ENCODE measurements at regions not wholly inside any gene's neighbourhood (a gene's known extent, or its start where the extent isn't known, plus 50 kb on each side); places are given as distances from the start of the nearest gene placed in this dataset.

DNA sequence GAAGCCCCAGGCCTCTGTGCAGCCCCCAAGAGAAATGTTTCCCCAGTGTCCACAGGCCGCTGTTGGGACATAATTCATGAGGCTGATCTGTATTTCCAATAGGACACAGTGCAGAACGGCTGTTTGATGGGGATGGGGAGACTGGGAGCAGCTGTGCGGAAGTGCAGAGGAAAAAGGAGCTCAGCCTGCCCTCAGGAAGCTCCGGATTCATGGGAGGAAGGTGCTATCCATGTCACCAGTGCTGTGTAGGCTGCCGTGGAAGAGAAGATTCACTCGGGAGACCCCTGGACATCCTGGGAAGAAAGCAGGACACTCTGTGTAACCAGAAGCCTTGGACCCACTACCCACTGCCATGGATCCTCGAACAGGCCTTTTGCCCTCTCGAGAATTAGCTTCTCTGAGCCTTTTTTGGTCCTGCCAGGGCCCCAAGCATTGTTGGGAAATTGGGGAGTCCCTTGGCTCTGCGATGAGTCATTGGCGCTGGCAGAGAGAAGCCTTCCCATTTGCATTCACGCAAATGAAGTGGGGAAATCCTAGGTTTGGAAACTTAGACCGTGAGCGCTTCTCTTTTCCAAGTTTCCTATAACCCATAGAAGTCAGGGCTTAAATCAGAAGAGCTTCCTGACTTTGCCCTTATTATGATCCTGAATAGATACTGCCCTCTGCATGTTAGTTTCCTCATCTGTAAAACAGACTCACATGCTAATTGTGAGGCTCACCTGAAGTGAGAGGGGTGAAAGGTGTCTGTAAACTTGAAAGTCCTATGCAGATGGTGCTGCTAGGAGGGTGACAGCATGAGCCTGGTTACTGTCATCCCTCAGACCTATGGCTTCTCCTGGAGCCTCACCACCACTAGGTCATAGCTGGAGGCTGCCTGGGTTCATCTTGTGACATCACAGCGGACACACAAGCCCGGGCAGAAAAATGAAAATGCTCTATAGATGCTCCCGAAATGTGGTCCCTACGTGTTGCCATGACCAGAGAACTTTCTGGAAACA lies 229.2 kb upstream of the B3GAT1 start:
- TF ChIP-seq, protein P1, sequence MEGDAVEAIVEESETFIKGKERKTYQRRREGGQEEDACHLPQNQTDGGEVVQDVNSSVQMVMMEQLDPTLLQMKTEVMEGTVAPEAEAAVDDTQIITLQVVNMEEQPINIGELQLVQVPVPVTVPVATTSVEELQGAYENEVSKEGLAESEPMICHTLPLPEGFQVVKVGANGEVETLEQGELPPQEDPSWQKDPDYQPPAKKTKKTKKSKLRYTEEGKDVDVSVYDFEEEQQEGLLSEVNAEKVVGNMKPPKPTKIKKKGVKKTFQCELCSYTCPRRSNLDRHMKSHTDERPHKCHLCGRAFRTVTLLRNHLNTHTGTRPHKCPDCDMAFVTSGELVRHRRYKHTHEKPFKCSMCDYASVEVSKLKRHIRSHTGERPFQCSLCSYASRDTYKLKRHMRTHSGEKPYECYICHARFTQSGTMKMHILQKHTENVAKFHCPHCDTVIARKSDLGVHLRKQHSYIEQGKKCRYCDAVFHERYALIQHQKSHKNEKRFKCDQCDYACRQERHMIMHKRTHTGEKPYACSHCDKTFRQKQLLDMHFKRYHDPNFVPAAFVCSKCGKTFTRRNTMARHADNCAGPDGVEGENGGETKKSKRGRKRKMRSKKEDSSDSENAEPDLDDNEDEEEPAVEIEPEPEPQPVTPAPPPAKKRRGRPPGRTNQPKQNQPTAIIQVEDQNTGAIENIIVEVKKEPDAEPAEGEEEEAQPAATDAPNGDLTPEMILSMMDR (IDR thresholded peaks at IDR 0.05; ENCODE audit: extremely low read depth, insufficient read depth, missing control alignments) = no peak
- DNase-seq (ENCODE audit: low spot score) = no peak
- in situ Hi-C loops (cut with MboI; ENCODE audit: low pct_unique_long_range_greater_than_20kb, low sequenced_read_pairs, unreplicated experiment) = no loop called here

DNA sequence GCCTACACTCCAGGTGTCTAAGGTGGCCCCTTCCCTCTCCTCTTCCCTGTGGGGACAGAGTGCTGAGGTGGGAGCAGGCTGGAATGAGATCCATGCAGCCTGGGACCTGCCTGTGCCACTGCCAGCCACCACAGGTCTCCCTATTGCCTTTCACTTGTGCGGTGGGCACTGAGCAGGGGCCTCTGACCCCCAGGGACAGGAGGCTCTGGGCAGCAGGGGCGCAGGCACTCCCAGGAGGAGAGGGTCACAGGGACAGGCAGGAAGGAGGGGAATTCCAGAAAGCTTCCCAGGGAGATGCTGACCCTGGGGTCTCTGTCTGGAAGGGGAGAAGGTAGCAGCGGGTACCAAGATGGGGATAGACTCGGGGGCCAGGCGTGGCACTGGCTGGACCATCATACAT lies 228.5 kb upstream of the B3GAT1 start:
- no peak for DNase-seq (ENCODE audit: low spot score)
- in situ Hi-C loops (cut with MboI; ENCODE audit: low pct_unique_long_range_greater_than_20kb, low sequenced_read_pairs, unreplicated experiment) = no loop called here
- TF ChIP-seq, protein P1 (IDR thresholded peaks at IDR 0.05; ENCODE audit: extremely low read depth, insufficient read depth, missing control alignments) = no peak

DNA sequence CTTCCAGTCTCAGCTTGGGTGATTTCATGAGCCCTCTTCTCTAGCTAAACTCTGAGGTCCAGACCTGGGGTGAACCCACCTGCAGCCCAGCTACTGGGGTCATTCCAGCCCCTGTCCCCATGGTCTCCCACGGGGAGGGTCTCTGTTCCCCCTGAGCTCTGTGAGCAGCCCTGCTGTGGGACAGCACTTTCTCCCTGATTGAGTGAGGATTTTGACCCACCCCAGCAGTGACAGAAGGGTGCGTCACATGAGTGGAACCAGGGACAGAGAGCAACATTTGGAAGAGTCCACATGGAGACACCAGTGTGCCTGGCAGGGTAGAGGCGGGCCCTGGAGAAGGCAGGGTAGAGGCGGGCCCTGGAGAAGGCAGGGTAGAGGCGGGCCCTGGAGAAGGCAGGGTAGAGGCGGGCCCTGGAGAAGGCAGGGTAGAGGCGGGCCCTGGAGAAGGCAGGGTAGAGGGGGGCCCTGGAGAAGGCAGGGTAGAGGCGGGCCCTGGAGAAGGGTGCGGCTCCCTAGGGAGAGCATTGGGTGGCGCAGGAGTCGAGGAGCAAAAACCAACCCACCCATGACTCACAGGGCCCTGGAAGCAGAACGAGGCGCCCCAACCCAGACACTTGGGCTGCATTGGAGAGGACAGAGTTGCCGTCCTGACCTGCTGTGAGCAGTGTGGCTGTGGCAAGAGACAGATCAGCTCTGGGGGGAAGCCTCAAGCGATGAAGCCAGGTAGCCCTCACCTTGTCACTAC lies 227.7 kb upstream of the B3GAT1 start:
- TF ChIP-seq, protein P1 (IDR thresholded peaks at IDR 0.05; ENCODE audit: extremely low read depth, insufficient read depth, missing control alignments) = no peak
- in situ Hi-C loops (cut with MboI; ENCODE audit: low pct_unique_long_range_greater_than_20kb, low sequenced_read_pairs, unreplicated experiment) = no loop called here
- DNase-seq (ENCODE audit: low spot score) = no peak

DNA sequence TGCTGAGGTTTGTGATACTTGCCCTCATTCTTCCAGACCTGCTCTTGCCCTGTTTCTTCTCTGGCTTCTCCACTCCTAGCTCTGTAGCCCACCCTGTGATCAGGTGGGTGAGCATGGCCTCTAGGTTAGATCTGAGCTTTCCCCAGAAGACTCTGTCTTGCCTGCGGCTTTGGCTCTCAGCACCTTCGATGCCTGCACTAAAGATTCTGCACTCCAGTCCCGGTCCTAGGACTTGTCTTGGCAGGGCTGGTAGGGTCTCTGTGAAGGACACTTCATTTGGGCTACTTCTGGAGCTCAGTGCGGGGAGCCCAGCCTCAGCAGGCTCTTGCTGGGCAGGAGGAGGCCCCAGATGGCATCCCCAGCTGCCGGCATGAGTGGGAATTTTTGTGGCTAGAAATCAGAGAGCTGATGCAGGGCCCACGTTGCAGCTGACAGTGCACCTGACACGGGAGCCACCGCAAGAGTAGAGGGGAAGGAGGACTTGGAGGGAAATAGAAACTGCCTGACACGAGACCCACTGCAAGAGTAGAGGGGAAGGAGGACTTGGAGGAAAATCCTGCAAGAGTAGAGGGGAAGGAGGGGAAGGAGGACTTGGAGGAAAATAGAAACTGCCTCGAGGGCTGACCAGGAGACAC lies 226.9 kb upstream of the B3GAT1 start:
- DNase-seq (ENCODE audit: low spot score) = no peak

DNA sequence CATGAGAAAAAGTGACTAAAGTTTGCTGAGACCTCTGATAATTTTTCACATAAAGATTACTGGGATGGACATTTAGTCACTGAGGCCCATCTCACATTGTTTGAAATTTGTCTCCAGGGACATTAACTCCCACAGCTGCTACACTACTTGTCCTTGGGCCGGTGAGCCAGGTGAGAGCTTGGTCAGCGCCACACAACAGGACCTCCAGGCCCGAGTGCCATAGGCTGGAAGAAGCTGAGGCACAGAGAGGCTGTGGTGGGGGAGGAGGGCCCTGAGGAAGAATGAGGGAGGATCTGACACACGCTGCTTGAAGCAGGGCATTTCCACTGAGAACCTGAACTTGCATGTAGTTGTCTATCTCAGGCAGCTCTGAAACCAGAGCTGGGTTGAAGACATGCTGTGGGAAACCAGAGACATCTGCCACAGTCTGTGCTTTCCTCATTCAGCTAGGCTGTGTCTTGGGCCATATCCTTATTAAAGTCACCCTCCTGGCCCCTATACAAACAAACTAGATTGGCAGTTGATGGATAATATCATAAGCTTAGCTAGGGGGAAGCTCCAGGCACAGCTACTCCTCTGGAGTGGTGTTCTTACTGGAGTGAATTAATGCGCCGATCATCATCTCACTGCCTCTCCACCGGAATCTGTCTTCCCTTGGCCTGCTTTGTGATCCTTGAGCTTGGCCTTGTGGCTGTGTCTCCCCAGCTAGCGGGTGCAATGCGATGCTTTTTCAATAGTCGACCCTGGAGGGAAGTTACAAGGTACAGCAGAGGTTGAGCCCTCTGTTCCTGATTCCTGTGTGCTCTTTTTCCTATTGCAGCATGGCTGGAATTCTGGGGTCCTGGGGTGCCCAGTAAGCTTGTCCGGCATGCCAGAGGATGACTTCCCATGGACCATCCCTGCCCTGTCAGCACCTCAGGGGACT lies 225.3 kb upstream of the B3GAT1 start:
- TF ChIP-seq, protein P1 (IDR thresholded peaks at IDR 0.05; ENCODE audit: extremely low read depth, insufficient read depth, missing control alignments) = no peak
- DNase-seq (ENCODE audit: low spot score) = no peak
- in situ Hi-C loops (cut with MboI; ENCODE audit: low pct_unique_long_range_greater_than_20kb, low sequenced_read_pairs, unreplicated experiment) = no loop called here

More for the DNA sequence above, 226.9 kb upstream of the B3GAT1 start:
- TF ChIP-seq, protein P1 (IDR thresholded peaks at IDR 0.05; ENCODE audit: extremely low read depth, insufficient read depth, missing control alignments) = no peak
- in situ Hi-C loops (cut with MboI; ENCODE audit: low pct_unique_long_range_greater_than_20kb, low sequenced_read_pairs, unreplicated experiment) = no loop called here
